ENCODE measurements at regions not wholly inside any gene's neighbourhood (a gene's known extent, or its start where the extent isn't known, plus 50 kb on each side); places are given as distances from the start of the nearest gene placed in this dataset.

DNA sequence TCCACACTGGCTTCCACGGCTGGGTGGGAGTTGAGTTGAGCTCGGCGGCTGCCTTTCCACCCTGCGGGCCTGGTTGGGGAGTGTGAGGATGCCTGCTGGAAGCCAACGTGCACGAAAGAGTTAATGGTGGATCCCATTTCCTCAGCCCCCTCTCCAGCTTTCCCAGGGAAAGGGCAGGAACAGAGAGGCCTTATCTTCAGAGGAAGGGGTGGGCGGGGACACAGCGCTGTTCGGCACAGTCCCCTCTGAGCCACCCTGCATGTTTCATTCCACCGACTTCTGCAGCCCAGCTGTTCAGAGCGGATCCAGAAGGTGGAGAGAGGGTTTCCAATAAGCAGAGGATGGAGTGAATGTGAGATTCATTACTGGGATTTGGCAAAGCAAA, 295.3 kb downstream of the SEC14L1 start:
- Histone ChIP-seq H3K27me3 (ENCODE audit: control insufficient read depth, low read length) (no peaks in the 10 kb centered on the region), H3K4me2 (ENCODE audit: low read length) (peak overlapping the region; percentile 93; the same call in 1 of the 2 replicates), H3K4me1 (ENCODE audit: control insufficient read depth, low read length) (peaks cover 100% of the 10 kb centered on the region), H3K27ac (ENCODE audit: low read depth, low read length) (no peak overlapping the region), H3F3A (ENCODE audit: control insufficient read depth, insufficient read depth) (peaks cover 33% of the 10 kb centered on the region), H3K9me2 (replicated peaks; ENCODE audit: control insufficient read depth, low read length) (no peaks in the 10 kb centered on the region), H4K20me1 (ENCODE audit: control insufficient read depth, insufficient read depth, low read depth, low read length) (no peaks in the 10 kb centered on the region), H3K4me3 (ENCODE audit: low read length) (no peak overlapping the region), H3K79me2 (ENCODE audit: control insufficient read depth, low read length) (peaks cover 9% of the 10 kb centered on the region; the same call in 1 of the 2 replicates), H3K36me3 (ENCODE audit: control insufficient read depth, low read length) (peaks cover 14% of the 10 kb centered on the region), H3K9me3 (ENCODE audit: control insufficient read depth, insufficient read depth, low read length) (no peaks in the 10 kb centered on the region)
- TF ChIP-seq, protein P1, sequence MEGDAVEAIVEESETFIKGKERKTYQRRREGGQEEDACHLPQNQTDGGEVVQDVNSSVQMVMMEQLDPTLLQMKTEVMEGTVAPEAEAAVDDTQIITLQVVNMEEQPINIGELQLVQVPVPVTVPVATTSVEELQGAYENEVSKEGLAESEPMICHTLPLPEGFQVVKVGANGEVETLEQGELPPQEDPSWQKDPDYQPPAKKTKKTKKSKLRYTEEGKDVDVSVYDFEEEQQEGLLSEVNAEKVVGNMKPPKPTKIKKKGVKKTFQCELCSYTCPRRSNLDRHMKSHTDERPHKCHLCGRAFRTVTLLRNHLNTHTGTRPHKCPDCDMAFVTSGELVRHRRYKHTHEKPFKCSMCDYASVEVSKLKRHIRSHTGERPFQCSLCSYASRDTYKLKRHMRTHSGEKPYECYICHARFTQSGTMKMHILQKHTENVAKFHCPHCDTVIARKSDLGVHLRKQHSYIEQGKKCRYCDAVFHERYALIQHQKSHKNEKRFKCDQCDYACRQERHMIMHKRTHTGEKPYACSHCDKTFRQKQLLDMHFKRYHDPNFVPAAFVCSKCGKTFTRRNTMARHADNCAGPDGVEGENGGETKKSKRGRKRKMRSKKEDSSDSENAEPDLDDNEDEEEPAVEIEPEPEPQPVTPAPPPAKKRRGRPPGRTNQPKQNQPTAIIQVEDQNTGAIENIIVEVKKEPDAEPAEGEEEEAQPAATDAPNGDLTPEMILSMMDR (IDR thresholded peaks at IDR 0.05; ENCODE audit: low read depth, low read length, poor library complexity, severe bottlenecking) = no peak
- no peak for TF ChIP-seq EZH2phosphoT487 (IDR thresholded peaks at IDR 0.05; ENCODE audit: borderline replicate concordance, low read length)

DNA sequence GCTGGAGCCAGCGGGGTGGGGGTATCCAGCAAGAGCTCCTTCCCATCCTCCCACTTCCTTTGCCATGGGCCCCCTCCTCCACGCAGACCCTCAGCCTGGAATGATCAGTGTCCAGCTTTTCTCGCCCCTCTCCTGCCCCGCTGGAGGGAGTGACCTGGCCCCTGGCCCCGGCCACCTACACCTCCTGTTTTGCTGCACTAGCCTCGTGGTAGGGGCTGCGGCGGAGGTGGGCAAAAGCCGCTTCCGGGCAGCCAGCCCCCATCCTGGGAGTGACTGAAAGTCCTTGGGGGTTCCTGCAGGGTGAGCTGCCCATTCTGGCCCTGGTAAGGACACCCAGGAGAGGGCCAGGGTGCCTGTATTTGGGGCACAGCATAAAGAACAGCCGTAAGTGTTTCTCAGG, 295.7 kb downstream of the SEC14L1 start:
- H4K20me1 ChIP-seq (ENCODE audit: control insufficient read depth, insufficient read depth, low read depth, low read length) = no peaks in the 10 kb centered on the region
- peaks cover 98% of the 10 kb centered on the region for H3K4me1 ChIP-seq (ENCODE audit: control insufficient read depth, low read length)
- peaks cover 16% of the 10 kb centered on the region for H3K36me3 ChIP-seq (ENCODE audit: control insufficient read depth, low read length)
- H3K79me2 ChIP-seq (ENCODE audit: control insufficient read depth, low read length) = peaks cover 9% of the 10 kb centered on the region; the same call in 1 of the 2 replicates
- peak overlapping the region; percentile 93 for H3K4me2 ChIP-seq (ENCODE audit: low read length)
- H3F3A ChIP-seq (ENCODE audit: control insufficient read depth, insufficient read depth) = peaks cover 30% of the 10 kb centered on the region
- H3K27me3 ChIP-seq (ENCODE audit: control insufficient read depth, low read length) = no peaks in the 10 kb centered on the region
- H3K9me2 ChIP-seq (replicated peaks; ENCODE audit: control insufficient read depth, low read length) = no peaks in the 10 kb centered on the region
- TF ChIP-seq, protein P1 (IDR thresholded peaks at IDR 0.05; ENCODE audit: low read depth, low read length, poor library complexity, severe bottlenecking) = no peak
- no peak for TF ChIP-seq EZH2phosphoT487 (IDR thresholded peaks at IDR 0.05; ENCODE audit: borderline replicate concordance, low read length)
- H3K4me3 ChIP-seq (ENCODE audit: low read length) = peak overlapping the region; percentile 67
- H3K27ac ChIP-seq (ENCODE audit: low read depth, low read length) = peak overlapping the region; percentile 100
- H3K9me3 ChIP-seq (ENCODE audit: control insufficient read depth, insufficient read depth, low read length) = no peaks in the 10 kb centered on the region

GRCh38 chr17:77437017-77437416, 296.2 kb downstream of the SEC14L1 start:
- Histone ChIP-seq H3K27ac (ENCODE audit: low read depth, low read length) (peak overlapping the region; percentile 100), H4K20me1 (ENCODE audit: control insufficient read depth, insufficient read depth, low read depth, low read length) (no peaks in the 10 kb centered on the region), H3K9me3 (ENCODE audit: control insufficient read depth, insufficient read depth, low read length) (no peaks in the 10 kb centered on the region), H3K4me1 (ENCODE audit: control insufficient read depth, low read length) (peaks cover 97% of the 10 kb centered on the region), H3K36me3 (ENCODE audit: control insufficient read depth, low read length) (peaks cover 19% of the 10 kb centered on the region), H3F3A (ENCODE audit: control insufficient read depth, insufficient read depth) (peaks cover 33% of the 10 kb centered on the region), H3K4me3 (ENCODE audit: low read length) (peak overlapping the region; percentile 67), H3K9me2 (replicated peaks; ENCODE audit: control insufficient read depth, low read length) (no peaks in the 10 kb centered on the region), H3K27me3 (ENCODE audit: control insufficient read depth, low read length) (no peaks in the 10 kb centered on the region), H3K79me2 (ENCODE audit: control insufficient read depth, low read length) (peaks cover 9% of the 10 kb centered on the region; the same call in 1 of the 2 replicates), H3K4me2 (ENCODE audit: low read length) (peak overlapping the region; percentile 93)
- no peak for TF ChIP-seq EZH2phosphoT487 (IDR thresholded peaks at IDR 0.05; ENCODE audit: borderline replicate concordance, low read length)

- peaks cover 97% of the 10 kb centered on the region for H3K4me1 ChIP-seq (ENCODE audit: control insufficient read depth, low read length)
- H3K9me2 ChIP-seq (replicated peaks; ENCODE audit: control insufficient read depth, low read length) = no peaks in the 10 kb centered on the region
- H3K27me3 ChIP-seq (ENCODE audit: control insufficient read depth, low read length) = no peaks in the 10 kb centered on the region
- peaks cover 39% of the 10 kb centered on the region for H3F3A ChIP-seq (ENCODE audit: control insufficient read depth, insufficient read depth)
- peak overlapping the region; percentile 67 for H3K4me3 ChIP-seq (ENCODE audit: low read length)
- TF ChIP-seq, protein P1 (IDR thresholded peaks at IDR 0.05; ENCODE audit: low read depth, low read length, poor library complexity, severe bottlenecking) = no peak
- TF ChIP-seq EZH2phosphoT487 (IDR thresholded peaks at IDR 0.05; ENCODE audit: borderline replicate concordance, low read length) = no peak
- H4K20me1 ChIP-seq (ENCODE audit: control insufficient read depth, insufficient read depth, low read depth, low read length) = no peaks in the 10 kb centered on the region
- peaks cover 20% of the 10 kb centered on the region for H3K36me3 ChIP-seq (ENCODE audit: control insufficient read depth, low read length)
- no peaks in the 10 kb centered on the region for H3K9me3 ChIP-seq (ENCODE audit: control insufficient read depth, insufficient read depth, low read length)
- H3K79me2 ChIP-seq (ENCODE audit: control insufficient read depth, low read length) = peaks cover 9% of the 10 kb centered on the region; the same call in 1 of the 2 replicates
- peak overlapping the region; percentile 93 for H3K4me2 ChIP-seq (ENCODE audit: low read length)
- peak overlapping the region; percentile 100 for H3K27ac ChIP-seq (ENCODE audit: low read depth, low read length)
Observed at GRCh38 chr17:77437747-77438146, 297.0 kb downstream of the SEC14L1 start.
